Caco-2 (cell line): ENCODE measurements at regions not wholly inside any gene's neighbourhood (a gene's known extent, or its start where the extent isn't known, plus 50 kb on each side); places are given as distances from the start of the nearest gene placed in this dataset.

ENCODE experiments used
- BruUV-seq: library from RNA; stranded (reverse); fragments of 400-500 nt; replicated peaks from 2 replicates; lab custom pipeline; 2021; lab: Mats Ljungman, UMichigan
- CTCF ChIA-PET: fragments of 300-600 bp; sonication (Branson Sonifier 250); formaldehyde crosslinking; loops from one replicate; lab custom pipeline; 2022; ENCODE audit warnings: antibody characterized with exemption; lab: Charles Lee
- POLR2A ChIA-PET: fragments of 300-600 bp; sonication (Branson Sonifier 250); formaldehyde crosslinking; loops from one replicate; lab custom pipeline; 2022; ENCODE audit warnings: antibody characterized with exemption; lab: Charles Lee
- DNase-seq, 2 experiments: peaks; one replicate each; pipeline versions ENCODE4 v3.0.0 to v3.0.0-alpha.2; 2020 to 2022
- H3K27me3 ChIP-seq: replicated peaks from 2 replicates; pipeline ENCODE4 v1.6.0; 2011; ENCODE audit warnings: low read length; ENCODE audit not compliant: control insufficient read depth, insufficient read depth
- H3K36me3 ChIP-seq: 2 replicates; pipeline ENCODE4 v1.5.1; 2011; ENCODE audit warnings: low read length; ENCODE audit not compliant: control insufficient read depth, insufficient read depth
- H3K4me1 ChIP-seq: fragments of 250-450 bp; sonication (Bioruptor Pico); 2 replicates; pipeline ENCODE4 v1.5.1; 2020; ENCODE audit warnings: mild to moderate bottlenecking
- H3K4me3 ChIP-seq: 2 replicates; pipeline ENCODE4 v1.5.1; 2011; ENCODE audit warnings: low read depth, mild to moderate bottlenecking, control low read depth, low read length
- H3K9me3 ChIP-seq: fragments of 250-450 bp; sonication (Bioruptor Pico); 2 replicates; pipeline ENCODE4 v1.5.1; 2020; ENCODE audit warnings: mild to moderate bottlenecking, moderate library complexity
- H3K27ac Mint-ChIP-seq: one replicate; pipeline ENCODE4 v1.8.0; 2022; ENCODE audit warnings: mixed read lengths; ENCODE audit not compliant: unreplicated experiment
- H3K27me3 Mint-ChIP-seq: one replicate; pipeline ENCODE4 v1.8.0; 2022; ENCODE audit warnings: mixed read lengths; ENCODE audit not compliant: insufficient read depth, unreplicated experiment
- H3K36me3 Mint-ChIP-seq: one replicate; pipeline ENCODE4 v1.8.0; 2022; ENCODE audit warnings: mild to moderate bottlenecking, mixed read lengths; ENCODE audit not compliant: insufficient read depth, unreplicated experiment
- H3K4me1 Mint-ChIP-seq: one replicate; pipeline ENCODE4 v1.8.0; 2022; ENCODE audit warnings: low read depth, mixed read lengths; ENCODE audit not compliant: unreplicated experiment
- H3K4me3 Mint-ChIP-seq: one replicate; pipeline ENCODE4 v1.8.0; 2022; ENCODE audit warnings: mild to moderate bottlenecking, moderate library complexity, mixed read lengths; ENCODE audit not compliant: unreplicated experiment
- H3K9me3 Mint-ChIP-seq: one replicate; pipeline ENCODE4 v1.8.0; 2022; ENCODE audit warnings: mixed read lengths; ENCODE audit not compliant: unreplicated experiment
- intact Hi-C: fragments of 100-400 bp; cut with micrococcal nuclease; formaldehyde crosslinking; loops from one replicate; pipeline ENCODE4 v1.10.0; 2022; ENCODE audit not compliant: unreplicated experiment
- TF ChIP-seq, protein P1 (sequence below), 2 experiments: fragments of 200-600 bp in 1 of 2; IDR thresholded peaks; 1 replicate in 1 of 2; 2 replicates in 1 of 2; pipeline versions ENCODE4 v1.5.1 to v1.8.0; 2011 to 2022; ENCODE audit warnings: antibody characterized with exemption in 1 of 2, control low read depth in 1 of 2, inconsistent platforms in 1 of 2, low read depth in 1 of 2, low read length in 1 of 2, mild to moderate bottlenecking in 1 of 2, moderate library complexity in 1 of 2; ENCODE audit not compliant: insufficient read depth in 1 of 2, severe bottlenecking in 1 of 2, unreplicated experiment in 1 of 2

GRCh38 chr2:65566617-65567016 is 134.2 kb upstream of the SPRED2 start:
- H3K27ac Mint-ChIP-seq = no peak overlapping the region
- POLR2A ChIA-PET = no interaction called here
- no peak for DNase-seq
- TF ChIP-seq, protein P1, sequence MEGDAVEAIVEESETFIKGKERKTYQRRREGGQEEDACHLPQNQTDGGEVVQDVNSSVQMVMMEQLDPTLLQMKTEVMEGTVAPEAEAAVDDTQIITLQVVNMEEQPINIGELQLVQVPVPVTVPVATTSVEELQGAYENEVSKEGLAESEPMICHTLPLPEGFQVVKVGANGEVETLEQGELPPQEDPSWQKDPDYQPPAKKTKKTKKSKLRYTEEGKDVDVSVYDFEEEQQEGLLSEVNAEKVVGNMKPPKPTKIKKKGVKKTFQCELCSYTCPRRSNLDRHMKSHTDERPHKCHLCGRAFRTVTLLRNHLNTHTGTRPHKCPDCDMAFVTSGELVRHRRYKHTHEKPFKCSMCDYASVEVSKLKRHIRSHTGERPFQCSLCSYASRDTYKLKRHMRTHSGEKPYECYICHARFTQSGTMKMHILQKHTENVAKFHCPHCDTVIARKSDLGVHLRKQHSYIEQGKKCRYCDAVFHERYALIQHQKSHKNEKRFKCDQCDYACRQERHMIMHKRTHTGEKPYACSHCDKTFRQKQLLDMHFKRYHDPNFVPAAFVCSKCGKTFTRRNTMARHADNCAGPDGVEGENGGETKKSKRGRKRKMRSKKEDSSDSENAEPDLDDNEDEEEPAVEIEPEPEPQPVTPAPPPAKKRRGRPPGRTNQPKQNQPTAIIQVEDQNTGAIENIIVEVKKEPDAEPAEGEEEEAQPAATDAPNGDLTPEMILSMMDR (IDR thresholded peaks at IDR 0.05; ENCODE audit: insufficient read depth in 1 of 2, low read depth in 1 of 2, low read length in 1 of 2, severe bottlenecking in 1 of 2, unreplicated experiment in 1 of 2) = no peak
- no peak overlapping the region for H3K4me3 Mint-ChIP-seq
- no peaks in the 10 kb centered on the region for H3K9me3 ChIP-seq
- CTCF ChIA-PET = no interaction called here
- H3K27me3 Mint-ChIP-seq = no peaks in the 10 kb centered on the region
- no peak overlapping the region for H3K4me3 ChIP-seq
- no peaks in the 10 kb centered on the region for H3K36me3 ChIP-seq
- H3K27me3 ChIP-seq = no peaks in the 10 kb centered on the region
- H3K9me3 Mint-ChIP-seq = no peaks in the 10 kb centered on the region
- no peaks in the 10 kb centered on the region for H3K36me3 Mint-ChIP-seq
- no TSS peak for BruUV-seq
- H3K4me1 ChIP-seq = no peaks in the 10 kb centered on the region
- intact Hi-C loops = no loop called here
- H3K4me1 Mint-ChIP-seq = no peaks in the 10 kb centered on the region

DNA sequence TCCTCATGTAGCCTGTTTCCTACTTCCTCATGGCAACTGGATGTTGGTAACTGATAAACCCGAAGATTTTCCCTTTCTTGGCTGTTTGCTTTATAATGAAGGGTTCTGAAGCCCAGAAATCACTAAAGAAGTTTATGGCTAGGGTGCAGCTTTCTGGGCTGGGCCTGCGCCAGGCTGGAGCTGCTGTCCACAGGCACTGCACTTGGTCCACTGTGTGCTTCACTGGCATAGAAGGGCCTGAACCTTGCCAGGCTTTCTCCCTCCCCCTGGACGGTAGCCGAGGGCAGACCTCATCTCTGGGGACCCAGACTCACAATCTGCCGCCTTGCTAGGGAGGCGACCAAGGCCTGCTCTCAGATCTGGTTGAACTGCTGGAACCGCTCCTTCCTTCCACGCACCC is 133.3 kb upstream of the SPRED2 start:
- H3K27ac Mint-ChIP-seq = no peak overlapping the region
- H3K9me3 Mint-ChIP-seq = no peaks in the 10 kb centered on the region
- intact Hi-C loops = no loop called here

GRCh38 chr2:65564299-65564698 is 131.9 kb upstream of the SPRED2 start:
- no peaks in the 10 kb centered on the region for H3K27me3 Mint-ChIP-seq
- H3K36me3 Mint-ChIP-seq = no peaks in the 10 kb centered on the region
- TF ChIP-seq, protein P1 (IDR thresholded peaks at IDR 0.05; ENCODE audit: insufficient read depth in 1 of 2, low read depth in 1 of 2, low read length in 1 of 2, severe bottlenecking in 1 of 2, unreplicated experiment in 1 of 2) = no peak
- no peaks in the 10 kb centered on the region for H3K9me3 Mint-ChIP-seq
- H3K27ac Mint-ChIP-seq = no peak overlapping the region
- no peaks in the 10 kb centered on the region for H3K36me3 ChIP-seq
- no peaks in the 10 kb centered on the region for H3K27me3 ChIP-seq
- H3K4me1 ChIP-seq = no peaks in the 10 kb centered on the region
- ChIA-PET CTCF (no interaction called here), POLR2A (interaction anchor here (0.5 kb wide), 1 partner anchor 19 kb away, joined by 3 read pairs; no protein-coding TSS in a partner anchor)
- no peaks in the 10 kb centered on the region for H3K9me3 ChIP-seq
- no TSS peak for BruUV-seq
- H3K4me3 Mint-ChIP-seq = no peak overlapping the region
- H3K4me3 ChIP-seq = no peak overlapping the region
- intact Hi-C loops = no loop called here
- DNase-seq = no peak
- H3K4me1 Mint-ChIP-seq = no peaks in the 10 kb centered on the region

More for the DNA sequence above, 133.3 kb upstream of the SPRED2 start:
- H3K4me1 ChIP-seq = no peaks in the 10 kb centered on the region
- Mint-ChIP-seq H3K4me1 (no peaks in the 10 kb centered on the region), H3K4me3 (no peak overlapping the region), H3K27me3 (no peaks in the 10 kb centered on the region), H3K36me3 (no peaks in the 10 kb centered on the region)
- H3K36me3 ChIP-seq = no peaks in the 10 kb centered on the region
- POLR2A ChIA-PET = no interaction called here
- CTCF ChIA-PET = no interaction called here
- no peaks in the 10 kb centered on the region for H3K27me3 ChIP-seq
- no peak overlapping the region for H3K4me3 ChIP-seq
- TF ChIP-seq, protein P1 (IDR thresholded peaks at IDR 0.05; ENCODE audit: insufficient read depth in 1 of 2, low read depth in 1 of 2, low read length in 1 of 2, severe bottlenecking in 1 of 2, unreplicated experiment in 1 of 2) = no peak
- no peaks in the 10 kb centered on the region for H3K9me3 ChIP-seq
- no TSS peak for BruUV-seq
- no peak for DNase-seq
